SIG-M5 (cell line): ENCODE measurements at regions not wholly inside any gene's neighbourhood (a gene's known extent, or its start where the extent isn't known, plus 50 kb on each side); places are given as distances from the start of the nearest gene placed in this dataset.
"Not testable (repeated sequence)": the region's sequence is repeated elsewhere in the genome, so short reads cannot be mapped to it uniquely, and the experiment has no call there.

Source experiments
- DNase-seq: peaks from one replicate; lab custom pipeline; 2025; lab: John Stamatoyannopoulos, UW

DNA sequence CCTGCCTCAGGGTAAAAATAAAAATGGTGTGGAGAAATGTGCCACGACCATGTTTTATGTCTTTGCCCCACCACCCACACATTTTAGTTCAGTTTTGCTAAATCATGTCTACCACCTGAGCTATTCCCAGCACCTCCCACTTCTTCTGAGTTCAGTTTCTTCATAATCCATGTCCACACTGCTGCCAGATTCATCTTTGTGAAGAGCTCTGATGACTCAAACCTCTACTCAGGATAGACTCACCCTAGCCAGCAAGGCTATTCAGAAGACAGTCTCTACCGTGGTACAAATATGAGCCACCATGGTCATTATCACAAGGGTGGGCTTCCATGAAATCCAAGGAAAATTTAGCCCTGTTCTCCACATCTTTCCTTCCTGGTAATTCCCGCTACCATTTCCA is 231.1 kb upstream of the PRKCQ start:
- DNase-seq = no peak

- DNase-seq = no peak
Measured at GRCh38 chr10:6803427-6803783, 223.3 kb upstream of the PRKCQ start.

DNA sequence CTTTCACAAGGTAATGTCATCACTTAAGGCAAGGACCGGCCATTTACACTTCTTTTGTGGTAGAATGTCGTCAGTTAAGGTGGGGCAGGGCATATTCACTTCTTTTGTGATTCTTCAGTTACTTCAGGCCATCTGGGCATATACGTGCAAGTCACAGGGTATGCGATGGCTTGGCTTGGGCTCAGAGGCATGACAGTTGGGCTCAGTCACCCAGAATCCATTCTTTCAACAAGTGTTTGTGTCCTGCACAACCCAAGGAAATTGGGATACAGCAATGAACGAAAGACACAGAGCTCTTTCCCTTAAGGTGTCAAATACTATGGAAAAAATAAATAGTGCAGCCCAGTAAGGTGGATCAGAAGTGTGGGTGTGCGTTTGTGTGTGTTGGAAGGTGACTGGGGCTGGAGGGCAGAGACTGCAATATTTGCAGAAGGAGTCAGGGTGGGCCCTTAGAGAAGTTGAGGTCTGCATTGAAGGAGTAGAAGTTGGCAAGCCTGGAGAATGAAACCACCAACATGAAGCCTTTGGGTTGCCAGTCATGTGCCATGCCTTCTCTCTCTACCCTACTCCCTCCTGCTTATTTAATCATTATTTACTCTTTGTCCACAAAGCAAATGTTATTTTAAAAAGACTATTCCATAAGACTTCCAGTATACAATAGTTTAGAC is 222.8 kb upstream of the PRKCQ start:
- no peak for DNase-seq

DNA sequence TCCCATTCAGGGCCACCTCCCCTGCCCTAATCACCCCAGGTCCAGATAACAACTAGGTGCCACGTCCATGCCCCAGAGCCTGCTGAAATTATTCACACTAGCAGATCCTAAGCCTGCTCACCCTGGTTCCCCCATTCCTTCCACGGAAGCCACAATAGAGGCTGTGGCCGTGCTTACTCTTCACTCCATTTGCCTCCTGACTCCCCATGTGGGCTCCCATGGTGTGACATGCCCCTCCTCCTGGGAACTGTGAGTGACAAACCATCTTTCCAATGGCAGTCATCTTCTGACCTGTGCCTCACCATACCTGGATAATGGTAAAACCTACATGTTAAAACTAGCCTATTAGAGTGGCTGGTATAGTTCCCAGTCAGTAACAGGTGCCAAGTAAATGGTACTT is 216.2 kb upstream of the PRKCQ start:
- DNase-seq = no peak

DNA sequence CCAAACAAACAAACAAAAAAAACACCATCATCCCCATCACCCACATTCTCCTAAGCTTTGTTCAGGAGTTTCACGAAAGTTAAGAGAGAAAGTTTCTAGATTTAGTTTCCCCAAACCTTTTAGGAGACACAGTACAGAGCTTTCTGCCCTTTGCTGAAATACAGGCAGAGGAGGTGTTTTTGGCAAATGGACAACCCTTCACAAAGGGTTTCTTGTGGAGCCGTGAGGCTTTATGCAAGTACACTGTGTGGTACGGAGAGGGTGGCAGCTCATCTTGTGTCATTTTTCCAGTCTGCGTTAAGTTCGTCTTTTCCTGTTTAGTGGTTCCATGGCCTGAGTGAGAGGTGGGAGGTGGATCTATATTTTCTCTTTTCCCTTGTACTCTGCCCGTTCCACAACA is 215.5 kb upstream of the PRKCQ start:
- DNase-seq = no peak

GRCh38 chr10:6794841-6795240 is 214.8 kb upstream of the PRKCQ start:
- not testable (repeated sequence) for DNase-seq

DNA sequence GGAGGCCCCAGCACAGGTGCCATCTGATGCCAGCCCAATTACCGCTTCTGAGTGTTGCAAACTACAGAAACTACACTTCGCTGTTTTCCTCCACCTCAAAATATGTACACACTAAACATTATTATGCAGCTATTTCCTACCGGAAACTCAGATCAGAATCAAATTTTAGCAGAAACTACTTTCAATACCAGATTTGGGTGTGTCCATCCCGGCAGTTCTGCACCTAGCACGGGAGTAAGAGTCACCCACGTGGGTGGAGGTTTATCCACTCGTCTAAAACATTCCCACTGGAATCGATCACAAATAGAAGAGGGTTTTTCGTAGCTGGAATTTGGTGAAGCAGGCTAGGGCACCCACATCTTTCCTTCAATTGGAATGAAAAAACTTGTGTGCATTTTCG is 214.4 kb upstream of the PRKCQ start:
- no peak for DNase-seq

GRCh38 chr10:6788731-6789130 is 208.7 kb upstream of the PRKCQ start:
- DNase-seq = no peak

DNA sequence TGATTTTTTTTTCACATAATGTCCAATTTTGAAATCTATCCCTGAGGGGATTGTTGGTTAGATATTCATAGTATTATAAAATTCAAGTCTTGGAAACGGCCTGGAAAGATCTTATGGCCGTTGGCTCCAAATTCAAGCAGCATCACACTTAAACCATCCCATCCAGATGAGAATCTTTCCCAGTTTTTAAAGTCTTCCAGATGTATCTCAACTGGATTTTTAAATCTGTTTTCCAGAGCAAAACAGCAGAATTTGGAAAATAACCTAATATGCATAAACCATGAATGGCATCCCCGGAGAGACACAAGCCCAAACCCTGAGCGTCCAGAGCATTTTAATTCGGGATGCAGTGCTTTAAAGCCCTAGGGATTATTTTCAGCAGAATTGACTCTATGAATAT is 208.2 kb upstream of the PRKCQ start:
- no peak for DNase-seq

- DNase-seq = no peak
Measured at GRCh38 chr10:6787718-6788117, 207.6 kb upstream of the PRKCQ start.

DNA sequence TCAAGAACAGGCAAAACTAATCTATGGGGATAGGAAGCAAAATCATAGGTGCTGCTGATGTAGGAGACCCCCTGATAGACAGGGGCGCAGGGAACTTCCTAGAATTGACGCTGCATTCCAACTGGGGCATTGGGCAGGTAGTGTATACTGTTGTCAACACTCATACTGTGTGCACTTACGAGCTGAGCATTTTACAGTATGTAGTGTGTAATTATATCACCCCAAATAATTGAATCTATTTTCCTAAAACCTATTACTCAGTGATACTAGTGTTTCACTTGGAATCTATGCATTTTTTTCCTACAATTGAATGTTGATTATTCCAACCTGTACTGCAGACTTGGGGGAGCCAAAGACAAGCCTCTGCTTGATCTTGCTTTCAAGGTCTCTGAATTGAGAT is 207.0 kb upstream of the PRKCQ start:
- DNase-seq = no peak

DNA sequence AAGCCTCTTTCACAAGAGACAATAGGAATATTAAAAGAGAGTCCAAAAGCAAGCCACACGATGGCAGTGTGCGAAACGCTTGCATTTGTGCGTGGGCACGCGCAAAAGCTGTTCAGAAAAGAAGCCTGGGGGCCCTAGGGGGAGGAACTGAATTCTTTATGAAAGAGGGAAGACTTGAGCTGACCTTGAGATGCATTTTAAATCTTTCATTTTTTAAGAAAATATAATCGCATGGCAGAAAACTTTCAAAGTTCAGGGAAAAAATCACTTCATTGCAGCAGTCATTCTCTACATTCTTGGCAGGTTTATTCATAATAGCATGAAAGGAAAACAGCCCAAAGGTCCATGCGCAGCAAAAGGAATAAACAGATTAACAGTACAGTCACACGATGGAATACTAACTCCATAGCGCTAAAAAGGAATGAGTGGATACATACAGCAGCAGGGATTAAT is 206.5 kb upstream of the PRKCQ start:
- no peak for DNase-seq

DNA sequence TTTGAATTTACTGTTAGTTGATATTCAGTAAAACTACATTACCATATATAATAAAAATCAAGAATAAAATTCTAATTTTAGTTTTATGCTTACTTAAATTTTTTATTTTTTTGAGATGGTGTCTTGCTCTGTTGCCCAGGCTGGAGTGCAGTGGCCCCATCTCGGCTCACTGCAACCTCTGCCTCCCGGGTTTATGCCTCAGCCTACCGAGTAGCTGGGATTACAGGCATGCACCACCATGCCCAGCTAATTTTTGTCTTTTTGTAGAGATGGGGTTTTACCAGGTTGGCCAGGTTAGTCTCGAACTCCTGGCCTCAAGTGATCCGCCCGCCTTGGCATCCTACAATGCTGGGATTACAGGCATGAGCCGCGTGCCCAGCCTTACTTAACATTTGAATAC is 204.4 kb upstream of the PRKCQ start:
- DNase-seq = not testable (repeated sequence)

DNA sequence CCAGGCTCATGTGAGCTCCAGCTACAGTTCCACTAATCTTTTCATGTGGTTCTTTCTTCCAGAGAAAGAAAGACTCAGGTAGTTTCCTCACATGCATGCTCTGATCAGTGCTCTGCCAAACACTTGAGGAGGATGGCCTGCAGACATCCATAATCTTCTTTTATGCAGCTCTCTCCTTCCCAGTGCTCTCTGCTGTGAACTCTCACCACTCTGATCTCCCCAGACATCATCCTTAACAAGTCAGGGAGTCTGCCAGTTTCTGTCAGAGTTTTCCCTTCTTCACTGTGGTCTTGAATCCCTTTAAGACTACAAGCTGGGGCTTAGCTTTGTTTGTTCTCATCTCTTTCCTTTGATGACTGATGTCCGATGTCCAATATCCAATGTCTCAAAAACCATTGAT is 203.4 kb upstream of the PRKCQ start:
- DNase-seq = no peak

DNA sequence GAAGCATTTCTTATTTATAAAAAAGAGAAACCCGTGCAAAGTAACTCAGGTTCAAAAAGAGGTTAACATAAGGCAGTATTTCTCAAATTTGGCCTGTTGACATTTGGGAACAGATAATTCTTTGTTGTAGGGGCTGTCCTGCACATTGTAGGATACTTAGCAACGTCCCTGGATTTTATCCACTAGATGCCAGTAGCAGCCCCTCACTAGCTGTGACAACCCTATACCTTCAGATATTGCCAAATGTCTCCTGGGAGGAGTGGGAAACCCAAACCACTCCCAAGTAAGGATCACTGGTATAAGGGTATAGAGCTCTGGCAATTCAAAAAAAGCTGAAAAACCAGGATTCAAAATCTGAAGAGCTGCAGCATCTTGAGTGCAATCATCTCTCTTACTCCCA is 202.3 kb upstream of the PRKCQ start:
- DNase-seq = no peak

DNA sequence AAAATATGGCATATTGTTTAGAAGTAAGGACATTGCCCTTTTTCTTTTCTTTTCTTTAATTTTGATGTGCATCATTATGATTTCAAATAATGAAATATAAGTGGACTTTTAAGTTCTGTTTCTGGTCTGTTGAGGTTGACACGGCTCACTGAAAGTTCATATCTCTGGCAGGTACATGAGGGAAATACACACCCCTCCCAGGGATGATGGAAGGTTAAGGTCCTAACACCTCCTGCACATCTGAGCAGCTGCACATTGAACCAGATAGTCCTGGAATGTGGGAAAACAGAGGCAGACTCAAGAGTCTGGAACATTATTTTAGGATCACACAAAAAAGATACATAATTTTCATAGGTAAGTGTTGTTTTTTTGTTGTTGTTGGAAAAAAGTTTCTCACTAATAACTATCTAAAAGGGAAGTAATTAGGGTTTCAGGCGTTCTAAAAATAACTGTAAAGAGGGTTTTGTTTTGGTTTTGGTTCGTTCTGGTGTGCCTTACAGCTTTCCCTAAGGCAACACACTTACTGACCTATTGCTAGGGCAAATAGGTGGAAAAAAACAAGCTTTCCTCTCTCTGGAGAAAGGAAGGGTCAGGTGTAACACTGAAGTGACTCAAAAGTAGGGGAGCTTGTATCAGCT is 201.2 kb upstream of the PRKCQ start:
- no peak for DNase-seq

DNA sequence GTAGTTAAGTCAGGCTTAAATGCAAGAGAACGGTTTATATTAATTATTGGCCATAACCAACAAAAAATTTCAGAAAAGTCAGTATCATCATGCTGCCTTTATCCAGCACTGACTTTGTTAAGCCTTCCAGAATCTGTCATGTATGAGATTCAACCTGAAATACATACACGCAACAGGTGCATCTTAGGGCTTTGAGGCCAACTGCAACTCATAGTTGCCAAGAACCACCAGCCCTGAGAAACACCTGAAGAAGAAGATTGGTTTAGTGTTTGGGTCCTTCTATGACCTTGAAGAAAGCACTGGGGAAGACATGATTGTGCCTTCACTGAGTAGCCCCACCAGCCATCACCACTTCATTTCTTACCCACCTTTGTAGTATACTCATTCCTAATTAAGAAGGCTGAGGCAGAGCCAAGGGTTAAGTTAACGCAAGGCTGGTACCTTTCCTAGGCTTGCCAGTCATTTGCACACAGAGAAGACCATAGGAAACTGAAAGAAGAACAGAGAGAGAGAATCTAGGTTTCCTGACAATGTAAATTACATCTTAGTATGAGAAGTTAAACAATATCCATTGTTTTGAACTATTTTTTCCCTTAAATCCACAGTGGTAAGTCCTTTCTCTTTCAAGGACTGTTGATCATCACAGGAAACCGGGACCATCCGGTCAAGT is 200.1 kb upstream of the PRKCQ start:
- no peak for DNase-seq

- no peak for DNase-seq
Measured at GRCh38 chr10:6778992-6779701, 199.1 kb upstream of the PRKCQ start.

GRCh38 chr10:6776170-6776569 is 196.1 kb upstream of the PRKCQ start:
- DNase-seq = no peak

- DNase-seq = no peak
Measured at GRCh38 chr10:6774406-6774805, 194.3 kb upstream of the PRKCQ start.

DNA sequence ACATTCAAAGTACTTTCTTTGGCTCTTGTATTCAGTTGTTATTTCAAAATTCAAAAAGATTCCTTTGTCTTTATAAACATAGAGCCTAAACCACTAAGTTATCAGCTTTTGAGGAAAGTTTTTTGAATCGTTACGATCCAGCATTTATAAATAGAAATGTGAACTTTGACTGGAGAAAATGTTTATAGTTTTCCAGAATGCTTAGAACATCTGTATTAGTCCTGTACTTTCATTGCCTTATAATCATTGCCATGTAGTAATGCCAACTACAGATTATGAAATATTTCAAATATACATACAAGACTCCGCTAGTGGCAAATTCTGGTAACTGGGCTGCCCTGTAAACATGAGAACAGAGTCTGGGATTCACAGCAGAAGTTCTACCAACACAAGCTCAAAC is 191.3 kb upstream of the PRKCQ start:
- DNase-seq = no peak

DNA sequence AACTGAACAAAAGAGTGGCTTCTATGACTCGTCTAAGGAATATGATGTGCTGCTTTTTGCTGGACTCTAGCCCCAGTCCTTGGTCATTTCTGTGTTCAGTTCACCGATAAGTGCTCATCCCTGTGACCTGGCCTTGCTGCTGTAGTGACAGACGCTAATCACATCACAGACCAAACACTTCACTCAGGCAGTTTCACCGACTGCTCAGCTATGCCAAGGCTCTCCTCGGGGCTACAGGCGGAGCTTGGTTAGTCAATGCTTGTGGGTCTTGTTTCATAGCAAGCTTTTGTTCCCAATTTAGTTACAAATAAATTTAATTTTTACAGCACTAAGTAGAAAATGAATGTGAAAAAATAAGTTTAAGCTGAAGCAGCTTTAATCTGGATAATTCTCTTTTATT is 190.8 kb upstream of the PRKCQ start:
- DNase-seq = no peak
